ENCODE measurements at regions not wholly inside any gene's neighbourhood (a gene's known extent, or its start where the extent isn't known, plus 50 kb on each side); places are given as distances from the start of the nearest gene placed in this dataset.

DNA sequence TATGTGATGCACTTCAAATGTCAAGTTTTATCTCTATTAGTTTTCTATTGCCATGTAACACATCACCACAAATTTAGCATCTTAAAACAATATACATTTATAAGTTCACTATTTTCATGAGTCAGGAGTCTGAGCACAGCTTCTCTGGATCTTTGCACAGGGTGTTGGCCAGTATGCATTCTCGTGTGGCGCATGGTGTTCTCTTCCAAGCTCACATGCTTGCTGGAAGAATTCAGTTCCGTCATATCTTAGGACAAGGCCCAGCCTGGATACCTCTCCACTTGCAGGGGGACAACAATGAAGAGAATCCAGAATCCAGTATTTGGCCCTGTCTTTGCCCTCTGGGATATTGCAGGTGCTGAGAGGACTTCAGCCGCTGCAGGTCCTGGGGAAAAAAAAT, 51.0 kb upstream of the ECI2 start:
- TF ChIP-seq, protein P1, sequence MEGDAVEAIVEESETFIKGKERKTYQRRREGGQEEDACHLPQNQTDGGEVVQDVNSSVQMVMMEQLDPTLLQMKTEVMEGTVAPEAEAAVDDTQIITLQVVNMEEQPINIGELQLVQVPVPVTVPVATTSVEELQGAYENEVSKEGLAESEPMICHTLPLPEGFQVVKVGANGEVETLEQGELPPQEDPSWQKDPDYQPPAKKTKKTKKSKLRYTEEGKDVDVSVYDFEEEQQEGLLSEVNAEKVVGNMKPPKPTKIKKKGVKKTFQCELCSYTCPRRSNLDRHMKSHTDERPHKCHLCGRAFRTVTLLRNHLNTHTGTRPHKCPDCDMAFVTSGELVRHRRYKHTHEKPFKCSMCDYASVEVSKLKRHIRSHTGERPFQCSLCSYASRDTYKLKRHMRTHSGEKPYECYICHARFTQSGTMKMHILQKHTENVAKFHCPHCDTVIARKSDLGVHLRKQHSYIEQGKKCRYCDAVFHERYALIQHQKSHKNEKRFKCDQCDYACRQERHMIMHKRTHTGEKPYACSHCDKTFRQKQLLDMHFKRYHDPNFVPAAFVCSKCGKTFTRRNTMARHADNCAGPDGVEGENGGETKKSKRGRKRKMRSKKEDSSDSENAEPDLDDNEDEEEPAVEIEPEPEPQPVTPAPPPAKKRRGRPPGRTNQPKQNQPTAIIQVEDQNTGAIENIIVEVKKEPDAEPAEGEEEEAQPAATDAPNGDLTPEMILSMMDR (IDR thresholded peaks at IDR 0.05), result no peak
- no peak for TF ChIP-seq POLR2AphosphoS5 (IDR thresholded peaks at IDR 0.05)
- no peak for TF ChIP-seq POLR2A (IDR thresholded peaks at IDR 0.05)
- TF ChIP-seq EP300 (IDR thresholded peaks at IDR 0.05), result no peak
